Stimulated activated CD4-positive, alpha-beta T cell treated with anti-CD3 and anti-CD28 coated beads, Interleukin-15, amount 100 ng/mL, for 24 hours (primary cell): ENCODE measurements at regions not wholly inside any gene's neighbourhood (a gene's known extent, or its start where the extent isn't known, plus 50 kb on each side); places are given as distances from the start of the nearest gene placed in this dataset.
"Not testable (repeated sequence)": the region's sequence is repeated elsewhere in the genome, so short reads cannot be mapped to it uniquely, and the experiment has no call there.

Source experiments
- DNase-seq: peaks from one replicate; pipeline ENCODE4 v3.0.0-alpha.2; 2020

- DNase-seq, result not testable (repeated sequence)
These were observed 194.5 kb downstream of the C1orf94 start for GRCh38 chr1:34371179-34371578.

GRCh38 chr1:34371829-34372532, 195.3 kb downstream of the C1orf94 start:
- no peak for DNase-seq

GRCh38 chr1:34372891-34373290, 196.2 kb downstream of the C1orf94 start:
- DNase-seq, result no peak

- DNase-seq, result no peak
These were observed 197.2 kb downstream of the C1orf94 start for GRCh38 chr1:34373912-34374311.

GRCh38 chr1:34376531-34376930, 199.8 kb downstream of the C1orf94 start:
- no peak for DNase-seq

GRCh38 chr1:34378968-34379856, 202.5 kb downstream of the C1orf94 start:
- DNase-seq, result no peak

GRCh38 chr1:34379911-34380310, 203.2 kb downstream of the C1orf94 start:
- no peak for DNase-seq

GRCh38 chr1:34380526-34381124, 203.9 kb downstream of the C1orf94 start:
- DNase-seq, result no peak

- no peak for DNase-seq
These were observed 213.3 kb downstream of the C1orf94 start for GRCh38 chr1:34389974-34390373.

- DNase-seq, result no peak
These were observed 219.3 kb downstream of the C1orf94 start for GRCh38 chr1:34396042-34396441.

- no peak for DNase-seq
These were observed 221.7 kb downstream of the C1orf94 start for GRCh38 chr1:34398241-34398915.

GRCh38 chr1:34398916-34399275, 222.2 kb downstream of the C1orf94 start:
- DNase-seq, result no peak

GRCh38 chr1:34400675-34401074, 224.0 kb downstream of the C1orf94 start:
- DNase-seq, result no peak

GRCh38 chr1:34403156-34403555, 226.4 kb downstream of the C1orf94 start:
- DNase-seq, result no peak

- no peak for DNase-seq
These were observed 228.1 kb downstream of the C1orf94 start for GRCh38 chr1:34404804-34405203.

GRCh38 chr1:34405266-34405959, 228.7 kb downstream of the C1orf94 start:
- no peak for DNase-seq

- no peak for DNase-seq
These were observed 229.7 kb downstream of the C1orf94 start for GRCh38 chr1:34406377-34406776.

- DNase-seq, result no peak
These were observed 230.3 kb downstream of the C1orf94 start for GRCh38 chr1:34406833-34407539.

GRCh38 chr1:34408011-34408410, 231.3 kb downstream of the C1orf94 start:
- DNase-seq, result no peak

- DNase-seq, result no peak
These were observed 233.1 kb downstream of the C1orf94 start for GRCh38 chr1:34409689-34410229.

- DNase-seq, result no peak
These were observed 236.1 kb downstream of the C1orf94 start for GRCh38 chr1:34412598-34413370.
